ENCODE measurements at regions not wholly inside any gene's neighbourhood (a gene's known extent, or its start where the extent isn't known, plus 50 kb on each side); places are given as distances from the start of the nearest gene placed in this dataset.

DNA sequence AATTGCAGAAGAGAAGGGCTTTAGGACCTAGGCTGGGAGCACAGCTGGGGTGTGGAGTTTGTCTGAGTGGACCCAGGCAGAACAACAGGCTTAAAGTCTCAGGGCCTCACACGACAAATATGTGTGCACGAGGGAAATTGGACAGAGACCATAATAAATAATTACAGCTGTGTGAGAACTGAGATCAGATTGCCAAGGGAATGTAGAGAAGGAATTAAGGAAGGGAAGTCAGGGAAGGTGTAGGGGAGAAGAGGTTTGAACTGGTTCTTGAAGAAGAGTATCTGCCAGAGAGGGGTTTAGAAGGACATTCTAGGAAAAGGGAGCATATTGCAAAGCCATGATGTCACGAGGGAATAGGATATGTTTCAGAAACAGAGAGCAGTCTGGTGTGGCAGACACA lies 120.7 kb upstream of the TSPAN5 start:
- Mint-ChIP-seq H3K36me3 (ENCODE audit: low read depth) (no peaks in the 10 kb centered on the region), H3K9me3 (no peaks in the 10 kb centered on the region), H3K27me3 (ENCODE audit: low read depth, poor library complexity) (no peaks in the 10 kb centered on the region), H3K4me3 (no peak overlapping the region), H3K27ac (no peak overlapping the region), H3K4me1 (peaks cover 42% of the 10 kb centered on the region)
- no peak for DNase-seq
- TF ChIP-seq, protein P1, sequence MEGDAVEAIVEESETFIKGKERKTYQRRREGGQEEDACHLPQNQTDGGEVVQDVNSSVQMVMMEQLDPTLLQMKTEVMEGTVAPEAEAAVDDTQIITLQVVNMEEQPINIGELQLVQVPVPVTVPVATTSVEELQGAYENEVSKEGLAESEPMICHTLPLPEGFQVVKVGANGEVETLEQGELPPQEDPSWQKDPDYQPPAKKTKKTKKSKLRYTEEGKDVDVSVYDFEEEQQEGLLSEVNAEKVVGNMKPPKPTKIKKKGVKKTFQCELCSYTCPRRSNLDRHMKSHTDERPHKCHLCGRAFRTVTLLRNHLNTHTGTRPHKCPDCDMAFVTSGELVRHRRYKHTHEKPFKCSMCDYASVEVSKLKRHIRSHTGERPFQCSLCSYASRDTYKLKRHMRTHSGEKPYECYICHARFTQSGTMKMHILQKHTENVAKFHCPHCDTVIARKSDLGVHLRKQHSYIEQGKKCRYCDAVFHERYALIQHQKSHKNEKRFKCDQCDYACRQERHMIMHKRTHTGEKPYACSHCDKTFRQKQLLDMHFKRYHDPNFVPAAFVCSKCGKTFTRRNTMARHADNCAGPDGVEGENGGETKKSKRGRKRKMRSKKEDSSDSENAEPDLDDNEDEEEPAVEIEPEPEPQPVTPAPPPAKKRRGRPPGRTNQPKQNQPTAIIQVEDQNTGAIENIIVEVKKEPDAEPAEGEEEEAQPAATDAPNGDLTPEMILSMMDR (IDR thresholded peaks at IDR 0.05): no peak

DNA sequence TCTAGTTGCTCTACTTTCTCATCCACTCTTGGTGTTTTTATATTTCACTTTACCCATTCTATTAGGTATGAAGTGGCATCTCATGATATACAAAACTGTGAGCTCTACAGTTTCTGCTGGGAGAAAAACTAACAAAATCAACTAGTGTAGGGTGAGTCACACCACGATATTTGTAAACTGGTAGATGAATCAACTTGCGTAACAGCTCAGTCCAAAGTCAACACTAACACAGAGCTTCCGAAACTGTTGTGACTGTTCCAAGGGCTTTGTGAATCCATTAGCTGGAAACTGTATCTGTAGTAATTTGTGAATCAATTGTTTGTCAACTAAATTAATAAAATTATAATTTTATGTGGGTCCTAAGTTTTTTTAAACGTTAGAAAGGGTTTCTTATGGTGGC lies 119.8 kb upstream of the TSPAN5 start:
- Mint-ChIP-seq H3K4me1 (peaks cover 39% of the 10 kb centered on the region), H3K27me3 (ENCODE audit: low read depth, poor library complexity) (no peaks in the 10 kb centered on the region), H3K9me3 (no peaks in the 10 kb centered on the region), H3K4me3 (no peak overlapping the region), H3K27ac (no peak overlapping the region), H3K36me3 (ENCODE audit: low read depth) (no peaks in the 10 kb centered on the region)
- no peak for DNase-seq
- TF ChIP-seq, protein P1 (IDR thresholded peaks at IDR 0.05): no peak

DNA sequence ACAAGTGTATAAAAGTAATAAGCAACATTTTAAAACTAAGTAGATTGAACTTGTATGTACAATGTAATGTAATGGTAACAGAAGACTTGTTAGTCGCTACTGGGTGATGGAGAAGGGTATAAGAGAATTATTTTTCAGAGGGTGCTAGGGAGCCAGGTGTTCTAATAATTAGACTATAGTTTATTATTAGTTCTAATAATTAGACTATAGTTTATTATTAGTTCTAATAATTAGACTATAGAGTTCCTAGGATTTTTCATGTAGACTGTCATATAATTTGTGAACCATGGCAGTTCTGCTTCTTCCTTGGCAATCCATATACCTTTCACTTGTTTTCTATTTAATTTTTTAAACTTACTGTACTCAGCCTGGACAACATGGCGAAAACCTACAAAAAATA lies 117.3 kb upstream of the TSPAN5 start:
- H3K36me3 Mint-ChIP-seq (ENCODE audit: low read depth): no peaks in the 10 kb centered on the region
- no peaks in the 10 kb centered on the region for H3K27me3 Mint-ChIP-seq (ENCODE audit: low read depth, poor library complexity)
- no peak for DNase-seq
- H3K9me3 Mint-ChIP-seq: no peaks in the 10 kb centered on the region
- no peak overlapping the region for H3K4me3 Mint-ChIP-seq
- TF ChIP-seq, protein P1 (IDR thresholded peaks at IDR 0.05): no peak
- peaks cover 42% of the 10 kb centered on the region for H3K4me1 Mint-ChIP-seq
- no peak overlapping the region for H3K27ac Mint-ChIP-seq

DNA sequence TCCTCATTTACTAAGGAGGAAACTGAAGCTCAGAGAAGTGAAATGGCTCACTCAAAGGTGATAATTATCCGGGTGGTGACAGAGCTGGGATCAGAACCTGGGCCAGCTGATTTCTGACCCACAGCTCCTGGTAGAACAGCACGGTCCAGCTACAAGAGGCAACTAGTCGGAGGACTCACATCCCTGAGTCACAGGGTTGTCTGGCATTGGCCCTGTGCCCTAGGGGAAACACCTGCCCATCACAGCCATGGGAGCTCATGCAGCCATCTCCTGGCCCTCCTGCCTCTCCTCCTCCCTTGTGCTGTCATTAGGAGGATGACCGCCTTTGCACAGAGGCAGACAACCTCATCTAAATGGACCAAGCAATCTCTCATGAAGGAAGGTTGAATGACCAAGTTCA lies 115.2 kb upstream of the TSPAN5 start:
- TF ChIP-seq, protein P1 (IDR thresholded peaks at IDR 0.05): no peak
- H3K4me1 Mint-ChIP-seq: peaks cover 24% of the 10 kb centered on the region

DNA sequence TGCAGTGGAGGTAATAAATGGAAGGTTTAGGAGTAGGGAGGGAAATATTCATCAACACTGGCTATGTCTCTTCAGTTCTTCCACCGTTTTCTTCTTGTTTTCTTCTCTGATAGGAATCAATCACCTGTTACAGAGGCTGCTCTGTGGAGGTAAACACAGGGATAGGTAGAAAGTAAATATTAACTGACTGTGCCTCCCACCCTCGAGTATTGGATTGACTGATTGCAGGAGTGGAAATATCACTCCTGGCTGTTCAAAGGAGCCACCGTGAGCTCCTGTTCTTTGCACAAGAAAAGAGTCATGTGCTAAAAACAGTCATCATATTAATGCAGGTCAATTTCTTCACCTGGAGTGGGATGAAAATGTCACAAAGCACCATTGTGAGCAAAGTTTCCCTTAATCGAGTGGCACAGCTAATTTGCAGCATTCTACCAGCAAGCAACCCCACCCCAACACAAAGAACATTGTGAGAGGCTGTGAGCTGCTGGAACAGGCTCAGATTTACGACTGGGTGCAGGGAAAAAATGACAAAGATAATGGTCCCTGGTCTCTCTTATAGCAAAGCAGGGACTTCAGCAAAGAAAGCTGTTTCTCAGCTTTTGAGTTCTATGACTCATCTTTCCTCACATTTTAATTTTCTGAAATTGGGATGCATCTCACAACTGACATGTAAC lies 113.7 kb upstream of the TSPAN5 start:
- H3K4me3 Mint-ChIP-seq: no peak overlapping the region

More for the DNA sequence above, 115.2 kb upstream of the TSPAN5 start:
- no peak overlapping the region for H3K27ac Mint-ChIP-seq
- no peaks in the 10 kb centered on the region for H3K27me3 Mint-ChIP-seq (ENCODE audit: low read depth, poor library complexity)
- no peak overlapping the region for H3K4me3 Mint-ChIP-seq
- DNase-seq: no peak
- H3K36me3 Mint-ChIP-seq (ENCODE audit: low read depth): no peaks in the 10 kb centered on the region
- H3K9me3 Mint-ChIP-seq: peaks cover 10% of the 10 kb centered on the region

More for the DNA sequence above, 113.7 kb upstream of the TSPAN5 start:
- H3K27me3 Mint-ChIP-seq (ENCODE audit: low read depth, poor library complexity): no peaks in the 10 kb centered on the region
- TF ChIP-seq, protein P1 (IDR thresholded peaks at IDR 0.05): no peak
- no peaks in the 10 kb centered on the region for H3K36me3 Mint-ChIP-seq (ENCODE audit: low read depth)
- DNase-seq: no peak
- H3K4me1 Mint-ChIP-seq: peaks cover 24% of the 10 kb centered on the region
- H3K9me3 Mint-ChIP-seq: peaks cover 18% of the 10 kb centered on the region
- no peak overlapping the region for H3K27ac Mint-ChIP-seq
